Smooth muscle cell (in vitro differentiated cells): ENCODE measurements at regions not wholly inside any gene's neighbourhood (a gene's known extent, or its start where the extent isn't known, plus 50 kb on each side); places are given as distances from the start of the nearest gene placed in this dataset.

Source experiments
- DNase-seq: peaks from one replicate; lab custom pipeline; 2025; ENCODE audit not compliant: unreplicated experiment; lab: John Stamatoyannopoulos, UW
- H2AFZ ChIP-seq: fragments of 200-600 bp; sonication (generic); 2 replicates; pipeline ENCODE4 v1.6.0; 2016; ENCODE audit warnings: antibody characterized with exemption, low read depth, mild to moderate bottlenecking
- H3F3A ChIP-seq: fragments of 200-600 bp; sonication (generic); 2 replicates; pipeline ENCODE4 v1.6.0; 2017; ENCODE audit warnings: antibody characterized with exemption, low read depth
- H3K27ac ChIP-seq: fragments of 200-600 bp; sonication (generic); 2 replicates; pipeline ENCODE4 v1.5.1; 2016; ENCODE audit warnings: low read depth, mild to moderate bottlenecking
- H3K27me3 ChIP-seq: fragments of 200-600 bp; sonication (generic); 2 replicates; pipeline ENCODE4 v1.6.1; 2016; ENCODE audit warnings: low read depth, mild to moderate bottlenecking
- H3K36me3 ChIP-seq: fragments of 200-600 bp; sonication (generic); 2 replicates; pipeline ENCODE4 v1.5.1; 2016; ENCODE audit warnings: low read depth
- H3K4me1 ChIP-seq: fragments of 200-600 bp; sonication (generic); 2 replicates; pipeline ENCODE4 v1.5.1; 2016; ENCODE audit warnings: low read depth
- H3K4me2 ChIP-seq: fragments of 200-600 bp; sonication (generic); 2 replicates; pipeline ENCODE4 v1.6.0; 2016; ENCODE audit warnings: mild to moderate bottlenecking
- H3K4me3 ChIP-seq: fragments of 200-600 bp; sonication (generic); 2 replicates; pipeline ENCODE4 v1.5.1; 2016; ENCODE audit warnings: mild to moderate bottlenecking
- H3K79me2 ChIP-seq: fragments of 200-600 bp; sonication (generic); 2 replicates; pipeline ENCODE4 v1.6.0; 2016; ENCODE audit warnings: low read depth, mild to moderate bottlenecking
- H3K9ac ChIP-seq: fragments of 200-600 bp; sonication (generic); 2 replicates; pipeline ENCODE4 v1.6.0; 2016; ENCODE audit warnings: low read depth
- H3K9me3 ChIP-seq: fragments of 200-600 bp; sonication (generic); replicated peaks from 2 replicates; pipeline ENCODE4 v1.5.1; 2016; ENCODE audit warnings: low read depth
- H4K20me1 ChIP-seq: fragments of 200-600 bp; sonication (generic); 2 replicates; pipeline ENCODE4 v1.6.0; 2016; ENCODE audit warnings: low read depth
- CTCF ChIP-seq: fragments of 200-600 bp; sonication (generic); IDR thresholded peaks from 2 replicates; pipeline ENCODE4 v1.5.1; 2017; ENCODE audit warnings: borderline replicate concordance, mild to moderate bottlenecking, antibody characterized with exemption; ENCODE audit not compliant: insufficient read depth, poor library complexity, severe bottlenecking
- WGBS: methylation state at CpG from one replicate; pipeline ENCODE4 v1.1.7; 2016; ENCODE audit warnings: low lambda C conversion rate; 5-methylcytosine and 5-hydroxymethylcytosine counted together

- Histone ChIP-seq H3K27me3 (no peaks in the 10 kb centered on the region), H3K4me3 (no peak overlapping the region), H3K4me2 (no peak overlapping the region), H3K79me2 (no peaks in the 10 kb centered on the region), H3K27ac (no peak overlapping the region), H3K9me3 (no peaks in the 10 kb centered on the region), H2AFZ (no peak overlapping the region), H4K20me1 (no peaks in the 10 kb centered on the region), H3K4me1 (no peaks in the 10 kb centered on the region), H3F3A (no peaks in the 10 kb centered on the region), H3K9ac (no peak overlapping the region), H3K36me3 (no peaks in the 10 kb centered on the region)
- no peak for DNase-seq
- TF ChIP-seq CTCF, result no peak
- WGBS, result 92% methylated on average over 3 of the region's 3 CpGs
Measured at GRCh38 chr5:10153808-10154537, 95.7 kb downstream of the ATPSCKMT start.

- Histone ChIP-seq H3K9ac (no peak overlapping the region), H3K36me3 (no peaks in the 10 kb centered on the region), H3K27ac (no peak overlapping the region), H3K4me1 (no peaks in the 10 kb centered on the region), H4K20me1 (no peaks in the 10 kb centered on the region), H3K79me2 (no peaks in the 10 kb centered on the region), H3K4me3 (no peak overlapping the region), H3K27me3 (no peaks in the 10 kb centered on the region), H3K4me2 (no peak overlapping the region), H3F3A (no peaks in the 10 kb centered on the region), H3K9me3 (no peaks in the 10 kb centered on the region), H2AFZ (no peak overlapping the region)
- TF ChIP-seq CTCF, result no peak
- no peak for DNase-seq
- 82% methylated on average over 3 of the region's 4 CpGs for WGBS
Measured at GRCh38 chr5:10153394-10153793, 96.3 kb downstream of the ATPSCKMT start.

GRCh38 chr5:10151656-10152055, 98.0 kb downstream of the ATPSCKMT start:
- Histone ChIP-seq H3K9me3 (no peaks in the 10 kb centered on the region), H3K9ac (no peak overlapping the region), H3F3A (no peaks in the 10 kb centered on the region), H3K4me1 (no peaks in the 10 kb centered on the region), H3K4me3 (no peak overlapping the region), H3K27ac (no peak overlapping the region), H3K27me3 (no peaks in the 10 kb centered on the region), H4K20me1 (no peaks in the 10 kb centered on the region), H2AFZ (no peak overlapping the region), H3K79me2 (no peaks in the 10 kb centered on the region), H3K36me3 (no peaks in the 10 kb centered on the region), H3K4me2 (no peak overlapping the region)
- TF ChIP-seq CTCF, result no peak
- no peak for DNase-seq
- 89% methylated on average over 3 of the region's 3 CpGs for WGBS

GRCh38 chr5:10149911-10150310, 99.8 kb downstream of the ATPSCKMT start:
- WGBS, result 86% methylated on average over 12 of the region's 12 CpGs
- Histone ChIP-seq H4K20me1 (no peaks in the 10 kb centered on the region), H3K27ac (no peak overlapping the region), H3K4me3 (no peak overlapping the region), H3K36me3 (no peaks in the 10 kb centered on the region), H3K4me2 (no peak overlapping the region), H3K9ac (no peak overlapping the region), H3K4me1 (no peaks in the 10 kb centered on the region), H3K9me3 (no peaks in the 10 kb centered on the region), H3F3A (no peaks in the 10 kb centered on the region), H3K79me2 (no peaks in the 10 kb centered on the region), H2AFZ (no peak overlapping the region), H3K27me3 (no peaks in the 10 kb centered on the region)
- DNase-seq, result no peak
- no peak for TF ChIP-seq CTCF
